ENCODE measurements at regions not wholly inside any gene's neighbourhood (a gene's known extent, or its start where the extent isn't known, plus 50 kb on each side); places are given as distances from the start of the nearest gene placed in this dataset.

DNA sequence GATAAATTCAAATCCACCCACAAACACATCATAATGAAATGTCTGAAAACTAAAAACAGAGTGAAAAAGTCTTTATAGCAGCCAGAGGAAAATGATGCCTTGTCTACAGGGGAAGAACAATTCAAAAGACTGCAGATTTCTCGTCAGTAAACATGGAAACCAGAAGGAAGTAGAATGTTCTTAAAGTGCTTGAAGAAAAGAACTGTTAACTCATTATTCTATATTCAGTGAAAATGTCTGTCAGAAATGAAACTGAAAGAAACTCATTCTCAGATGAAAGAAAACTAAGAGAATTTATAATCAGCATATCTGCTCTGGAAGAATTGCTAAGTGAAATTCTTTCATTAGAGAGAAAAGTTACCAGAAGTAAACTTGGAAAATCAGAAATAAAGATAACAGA, 416.1 kb downstream of the TBC1D32 start:
- Mint-ChIP-seq H3K9me3 (no peaks in the 10 kb centered on the region), H3K4me3 (no peak overlapping the region), H3K36me3 (ENCODE audit: low read depth) (no peaks in the 10 kb centered on the region), H3K27me3 (ENCODE audit: low read depth) (no peaks in the 10 kb centered on the region), H3K4me1 (no peaks in the 10 kb centered on the region), H3K27ac (no peak overlapping the region)
- TF ChIP-seq, protein P1, sequence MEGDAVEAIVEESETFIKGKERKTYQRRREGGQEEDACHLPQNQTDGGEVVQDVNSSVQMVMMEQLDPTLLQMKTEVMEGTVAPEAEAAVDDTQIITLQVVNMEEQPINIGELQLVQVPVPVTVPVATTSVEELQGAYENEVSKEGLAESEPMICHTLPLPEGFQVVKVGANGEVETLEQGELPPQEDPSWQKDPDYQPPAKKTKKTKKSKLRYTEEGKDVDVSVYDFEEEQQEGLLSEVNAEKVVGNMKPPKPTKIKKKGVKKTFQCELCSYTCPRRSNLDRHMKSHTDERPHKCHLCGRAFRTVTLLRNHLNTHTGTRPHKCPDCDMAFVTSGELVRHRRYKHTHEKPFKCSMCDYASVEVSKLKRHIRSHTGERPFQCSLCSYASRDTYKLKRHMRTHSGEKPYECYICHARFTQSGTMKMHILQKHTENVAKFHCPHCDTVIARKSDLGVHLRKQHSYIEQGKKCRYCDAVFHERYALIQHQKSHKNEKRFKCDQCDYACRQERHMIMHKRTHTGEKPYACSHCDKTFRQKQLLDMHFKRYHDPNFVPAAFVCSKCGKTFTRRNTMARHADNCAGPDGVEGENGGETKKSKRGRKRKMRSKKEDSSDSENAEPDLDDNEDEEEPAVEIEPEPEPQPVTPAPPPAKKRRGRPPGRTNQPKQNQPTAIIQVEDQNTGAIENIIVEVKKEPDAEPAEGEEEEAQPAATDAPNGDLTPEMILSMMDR (IDR thresholded peaks at IDR 0.05; ENCODE audit: unreplicated experiment in 3 of 3): no peak

DNA sequence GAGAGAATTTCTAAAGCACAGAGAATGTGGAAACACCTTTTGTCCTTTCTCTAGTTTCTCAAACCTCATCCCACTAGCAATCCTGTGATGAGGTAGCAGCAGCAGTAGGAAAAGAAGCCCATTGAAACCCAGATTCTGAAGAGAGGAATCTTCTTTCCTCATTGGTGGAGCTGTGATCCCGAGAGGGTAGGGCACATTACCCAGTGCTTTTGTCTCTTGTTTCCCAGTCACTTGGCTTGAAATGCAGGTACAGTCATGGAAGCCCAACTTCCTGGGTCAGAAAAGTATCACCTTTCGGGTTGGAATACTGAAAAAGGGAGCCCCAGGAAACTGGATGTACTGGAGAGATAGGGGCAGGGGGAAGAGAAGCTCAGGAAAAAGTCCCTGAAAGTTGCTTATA, 417.4 kb downstream of the TBC1D32 start:
- Mint-ChIP-seq H3K27me3 (ENCODE audit: low read depth) (no peaks in the 10 kb centered on the region), H3K9me3 (no peaks in the 10 kb centered on the region), H3K36me3 (ENCODE audit: low read depth) (no peaks in the 10 kb centered on the region)

DNA sequence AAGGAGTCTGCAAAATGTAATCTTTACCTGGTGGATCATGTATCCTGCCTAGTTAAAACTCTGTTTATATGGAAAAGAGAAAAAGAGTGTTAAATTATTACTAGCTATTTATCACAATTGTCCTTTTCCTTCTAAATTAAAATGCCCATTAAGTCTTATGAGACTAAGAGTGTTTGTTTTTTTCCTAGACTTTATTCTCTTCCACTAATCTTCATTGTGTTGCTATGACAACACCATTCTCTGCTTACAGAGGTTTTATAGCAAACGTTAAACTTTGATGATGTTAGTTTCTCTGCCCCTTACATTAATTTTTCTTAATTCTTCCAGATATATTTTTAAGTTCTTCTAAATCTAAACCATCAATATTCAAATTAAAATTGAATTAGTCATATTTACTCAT, 420.8 kb downstream of the TBC1D32 start:
- TF ChIP-seq, protein P1 (IDR thresholded peaks at IDR 0.05; ENCODE audit: unreplicated experiment in 3 of 3): no peak
- Mint-ChIP-seq H3K36me3 (ENCODE audit: low read depth) (no peaks in the 10 kb centered on the region), H3K4me3 (no peak overlapping the region), H3K27ac (no peak overlapping the region), H3K9me3 (no peaks in the 10 kb centered on the region), H3K4me1 (no peaks in the 10 kb centered on the region), H3K27me3 (ENCODE audit: low read depth) (no peaks in the 10 kb centered on the region)

More for the DNA sequence above, 417.4 kb downstream of the TBC1D32 start:
- H3K27ac Mint-ChIP-seq: no peak overlapping the region
- TF ChIP-seq, protein P1 (IDR thresholded peaks at IDR 0.05; ENCODE audit: unreplicated experiment in 3 of 3): no peak
- no peak overlapping the region for H3K4me3 Mint-ChIP-seq
- no peaks in the 10 kb centered on the region for H3K4me1 Mint-ChIP-seq

DNA sequence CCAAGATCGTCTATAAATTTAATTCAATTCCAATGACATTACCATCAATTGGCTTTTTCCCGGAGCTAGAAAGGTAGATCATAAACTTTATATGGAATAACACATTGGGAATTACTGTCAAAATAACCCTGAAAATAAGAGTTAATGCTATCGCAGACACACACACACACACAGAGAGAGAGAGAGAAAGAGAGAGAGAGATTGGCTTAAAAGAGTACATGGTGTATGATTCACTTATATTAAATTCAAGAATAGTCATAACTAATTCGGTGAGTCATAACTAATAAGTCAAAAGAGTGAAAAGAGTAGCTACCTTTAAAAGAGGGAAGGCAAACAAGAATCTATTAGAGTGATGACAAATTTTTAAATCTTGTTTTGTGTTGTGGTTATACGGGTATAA, 425.5 kb downstream of the TBC1D32 start:
- H3K27me3 Mint-ChIP-seq (ENCODE audit: low read depth): no peaks in the 10 kb centered on the region
- H3K4me3 Mint-ChIP-seq: no peak overlapping the region
- no peaks in the 10 kb centered on the region for H3K9me3 Mint-ChIP-seq
- no peak overlapping the region for H3K27ac Mint-ChIP-seq
- H3K4me1 Mint-ChIP-seq: no peaks in the 10 kb centered on the region
- TF ChIP-seq, protein P1 (IDR thresholded peaks at IDR 0.05; ENCODE audit: unreplicated experiment in 3 of 3): no peak
- no peaks in the 10 kb centered on the region for H3K36me3 Mint-ChIP-seq (ENCODE audit: low read depth)

DNA sequence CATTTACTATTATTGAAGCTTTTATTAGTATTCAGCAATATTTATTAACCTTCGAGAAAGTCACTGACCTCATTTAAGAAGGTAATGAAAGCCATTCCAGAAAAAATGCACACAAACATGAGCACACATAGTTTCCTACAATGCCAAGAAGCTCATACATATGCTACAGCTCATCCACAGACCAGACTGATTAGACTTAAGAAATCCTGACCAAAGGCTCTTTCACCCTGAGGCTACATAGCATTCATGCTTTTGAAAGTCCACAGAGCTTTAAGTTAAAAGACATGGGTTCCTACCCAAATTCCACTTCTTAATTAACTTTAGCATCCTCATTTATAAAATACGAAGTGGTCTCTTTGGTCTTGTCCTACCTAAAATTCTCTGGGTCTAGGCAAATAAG, 430.4 kb downstream of the TBC1D32 start:
- no peak overlapping the region for H3K27ac Mint-ChIP-seq
- H3K27me3 Mint-ChIP-seq (ENCODE audit: low read depth): no peaks in the 10 kb centered on the region
- TF ChIP-seq, protein P1 (IDR thresholded peaks at IDR 0.05; ENCODE audit: unreplicated experiment in 3 of 3): no peak
- no peaks in the 10 kb centered on the region for H3K36me3 Mint-ChIP-seq (ENCODE audit: low read depth)
- no peak overlapping the region for H3K4me3 Mint-ChIP-seq
- no peaks in the 10 kb centered on the region for H3K4me1 Mint-ChIP-seq
- H3K9me3 Mint-ChIP-seq: no peaks in the 10 kb centered on the region

DNA sequence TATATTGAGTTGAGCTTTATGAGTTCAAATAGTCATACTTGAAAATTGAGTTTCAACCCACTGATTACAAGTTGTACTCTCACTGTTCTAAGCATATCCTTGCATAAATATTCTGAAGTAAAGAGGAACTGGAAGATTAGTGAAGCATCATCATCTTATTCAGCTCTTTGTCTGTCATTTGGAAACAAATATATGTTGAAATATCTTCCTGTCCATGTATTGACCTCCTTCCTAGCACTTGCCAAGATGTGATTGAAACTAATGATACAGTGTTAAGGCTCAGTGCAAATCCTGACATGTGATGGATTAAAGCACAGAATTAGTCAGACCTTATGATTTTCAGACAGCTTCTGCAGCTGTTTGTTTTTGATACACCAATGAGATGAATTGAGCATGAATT, 434.3 kb downstream of the TBC1D32 start:
- Mint-ChIP-seq H3K4me3 (no peak overlapping the region), H3K9me3 (peaks cover 2% of the 10 kb centered on the region), H3K4me1 (no peaks in the 10 kb centered on the region), H3K27me3 (ENCODE audit: low read depth) (no peaks in the 10 kb centered on the region), H3K27ac (no peak overlapping the region), H3K36me3 (ENCODE audit: low read depth) (no peaks in the 10 kb centered on the region)
- TF ChIP-seq, protein P1 (IDR thresholded peaks at IDR 0.05; ENCODE audit: unreplicated experiment in 3 of 3): no peak
